GM12873 (cell line): ENCODE measurements at regions not wholly inside any gene's neighbourhood (a gene's known extent, or its start where the extent isn't known, plus 50 kb on each side); places are given as distances from the start of the nearest gene placed in this dataset.

Experiments
- CTCF ChIP-seq: IDR thresholded peaks from 2 replicates; pipeline ENCODE4 v1.5.1; 2012; ENCODE audit warnings: low read depth, mild to moderate bottlenecking, moderate library complexity, low read length, control low read depth; ENCODE audit not compliant: insufficient read depth; ENCODE audit errors: missing control alignments

GRCh38 chr1:214101246-214101645 is 113.5 kb downstream of the PROX1 start:
- no peak for TF ChIP-seq CTCF

- no peak for TF ChIP-seq CTCF
These were observed 114.1 kb downstream of the PROX1 start for GRCh38 chr1:214101828-214102227.

GRCh38 chr1:214102907-214103306 is 115.1 kb downstream of the PROX1 start:
- no peak for TF ChIP-seq CTCF

GRCh38 chr1:214103778-214104177 is 116.0 kb downstream of the PROX1 start:
- TF ChIP-seq CTCF, result no peak

GRCh38 chr1:214106375-214106774 is 118.6 kb downstream of the PROX1 start:
- no peak for TF ChIP-seq CTCF

GRCh38 chr1:214107322-214108096 is 119.7 kb downstream of the PROX1 start:
- TF ChIP-seq CTCF, result no peak

- TF ChIP-seq CTCF, result no peak
These were observed 120.3 kb downstream of the PROX1 start for GRCh38 chr1:214108097-214108446.
